Gastrocnemius medialis (tissue), 4 donors: ENCODE measurements at regions not wholly inside any gene's neighbourhood (a gene's known extent, or its start where the extent isn't known, plus 50 kb on each side); places are given as distances from the start of the nearest gene placed in this dataset.

Source experiments
- ATAC-seq, 2 donors: fragments of 150-250 bp; one replicate each; pipeline ENCODE4 v1.9.1; 2016
- DNase-seq, 2 donors: peaks; one replicate each; pipeline ENCODE4 v3.0.0-alpha.2; 2019
- H3K27ac ChIP-seq, 4 donors: fragments of 200-600 bp; sonication (generic); 1 replicate in 1 of 4; 2 replicates in 3 of 4; pipeline ENCODE4 v1.5.1; 2016 to 2018; ENCODE audit warnings: mild to moderate bottlenecking in 2 of 4, moderate library complexity in 1 of 4
- H3K27me3 ChIP-seq, 3 donors: fragments of 200-600 bp; sonication (generic) in 2 of 3; 1 replicate in 1 of 3; 2 replicates in 2 of 3; pipeline versions ENCODE4 v1.5.1 to v1.6.0; 2016 to 2019; ENCODE audit warnings: mild to moderate bottlenecking in 1 of 3, moderate library complexity in 1 of 3
- H3K36me3 ChIP-seq, 2 donors: fragments of 200-600 bp; sonication (generic) in 1 of 2; one replicate each; pipeline ENCODE4 v1.5.1; 2017 to 2018
- H3K4me1 ChIP-seq, 2 donors: fragments of 200-600 bp; sonication (generic) in 1 of 2; one replicate each; pipeline ENCODE4 v1.5.1; 2016 to 2017; ENCODE audit warnings: mild to moderate bottlenecking in 2 of 2
- H3K4me3 ChIP-seq, 4 donors: fragments of 200-600 bp; sonication (generic) in 3 of 4; 1 replicate in 1 of 4; 2 replicates in 3 of 4; pipeline ENCODE4 v1.5.1; 2016 to 2019; ENCODE audit warnings: mild to moderate bottlenecking in 2 of 4
- H3K9me3 ChIP-seq, 3 donors: fragments of 200-600 bp; sonication (generic) in 2 of 3; 1 replicate in 1 of 3; 2 replicates in 2 of 3; pipeline ENCODE4 v1.5.1; 2016 to 2019
- CTCF ChIP-seq, 5 experiments: fragments of 450-650 bp in 3 of 5; fragments of 200-600 bp in 2 of 5; sonication (generic) in 2 of 5; IDR thresholded peaks in 4 of 5; conservative IDR thresholded peaks in 1 of 5; 1 replicate in 4 of 5; 2 replicates in 1 of 5; pipeline ENCODE4 v1.5.1; 2016 to 2019; ENCODE audit warnings: antibody characterized with exemption in 5 of 5, mild to moderate bottlenecking in 3 of 5, moderate library complexity in 3 of 5
- POLR2A ChIP-seq, 2 donors: fragments of 450-650 bp; IDR thresholded peaks; one replicate each; pipeline ENCODE4 v1.6.1; 2017; ENCODE audit warnings: antibody characterized with exemption in 2 of 2, mild to moderate bottlenecking in 2 of 2, moderate library complexity in 2 of 2
- in situ Hi-C, 4 donors: fragments of 200-750 bp; cut with MboI; loops; one replicate each; pipeline versions ENCODE4 v1.15.0 to v1.8.0; 2017; ENCODE audit warnings: low sequenced_read_pairs in 4 of 4
- intact Hi-C: fragments of 100-400 bp; cut with DNase I; formaldehyde crosslinking; loops from one replicate; pipeline ENCODE4 v1.15.1; 2023; ENCODE audit warnings: low total_unique reads

GRCh38 chr11:114779189-114779588 lies 100.9 kb downstream of the NXPE2 start:
- Histone ChIP-seq H3K27me3 (no peaks in the 10 kb centered on the region), H3K36me3 (no peaks in the 10 kb centered on the region), H3K9me3 (no peaks in the 10 kb centered on the region), H3K4me3 (no peak overlapping the region), H3K4me1 (peaks cover 0 to 11% of the 10 kb centered on the region in 2 donors), H3K27ac (no peak overlapping the region)
- intact Hi-C loops = loop anchor here (10.0 kb wide), 1 partner anchor 176 kb away; no protein-coding TSS in a partner anchor
- in situ Hi-C loops = loop anchor here in 1 of 4 donors (10.0 kb wide), 1 partner anchor 176 kb away; no protein-coding TSS in a partner anchor
- ATAC-seq (no peak), DNase-seq (no peak)
- TF ChIP-seq POLR2A (IDR thresholded peaks at IDR 0.05) (no peak), CTCF (IDR thresholded peaks at IDR 0.05 in 4 of 5, conservative IDR thresholded peaks at IDR 0.05 in 1 of 5) (no peak)

GRCh38 chr11:114782650-114783310 lies 104.5 kb downstream of the NXPE2 start:
- H3K27me3 ChIP-seq = no peaks in the 10 kb centered on the region
- TF ChIP-seq POLR2A (IDR thresholded peaks at IDR 0.05) = no peak
- no peak for TF ChIP-seq CTCF (IDR thresholded peaks at IDR 0.05 in 4 of 5, conservative IDR thresholded peaks at IDR 0.05 in 1 of 5)

GRCh38 chr11:114783805-114784204 lies 105.5 kb downstream of the NXPE2 start:
- intact Hi-C loops = no loop called here

More at GRCh38 chr11:114782650-114783310, 104.5 kb downstream of the NXPE2 start:
- in situ Hi-C loops = no loop called here
- intact Hi-C loops = no loop called here
- DNase-seq (no peak), ATAC-seq (no peak)
- H3K27ac ChIP-seq = no peak overlapping the region
- H3K4me1 ChIP-seq = peaks cover 0 to 7% of the 10 kb centered on the region in 2 donors
- no peaks in the 10 kb centered on the region for H3K36me3 ChIP-seq
- no peak overlapping the region for H3K4me3 ChIP-seq
- H3K9me3 ChIP-seq = no peaks in the 10 kb centered on the region

GRCh38 chr11:114784216-114784615 lies 105.9 kb downstream of the NXPE2 start:
- TF ChIP-seq POLR2A (IDR thresholded peaks at IDR 0.05) = no peak
- Histone ChIP-seq H3K4me1 (peaks cover 0 to 7% of the 10 kb centered on the region in 2 donors), H3K36me3 (no peaks in the 10 kb centered on the region), H3K27ac (no peak overlapping the region), H3K27me3 (no peaks in the 10 kb centered on the region), H3K9me3 (no peaks in the 10 kb centered on the region), H3K4me3 (no peak overlapping the region)
- in situ Hi-C loops = no loop called here
- intact Hi-C loops = no loop called here
- no peak for DNase-seq
- ATAC-seq = no peak

More at GRCh38 chr11:114783805-114784204, 105.5 kb downstream of the NXPE2 start:
- Histone ChIP-seq H3K9me3 (no peaks in the 10 kb centered on the region), H3K4me1 (peaks cover 0 to 7% of the 10 kb centered on the region in 2 donors), H3K27me3 (no peaks in the 10 kb centered on the region), H3K36me3 (no peaks in the 10 kb centered on the region), H3K4me3 (no peak overlapping the region), H3K27ac (no peak overlapping the region)
- DNase-seq (no peak), ATAC-seq (no peak)
- TF ChIP-seq CTCF (IDR thresholded peaks at IDR 0.05 in 4 of 5, conservative IDR thresholded peaks at IDR 0.05 in 1 of 5) (no peak), POLR2A (IDR thresholded peaks at IDR 0.05) (no peak)
- in situ Hi-C loops = no loop called here

GRCh38 chr11:114784891-114785290 lies 106.6 kb downstream of the NXPE2 start:
- intact Hi-C loops (no loop called here), in situ Hi-C loops (no loop called here)
- H3K27ac ChIP-seq = no peak overlapping the region
- H3K27me3 ChIP-seq = no peaks in the 10 kb centered on the region
- H3K36me3 ChIP-seq = no peaks in the 10 kb centered on the region
- peaks cover 0 to 7% of the 10 kb centered on the region in 2 donors for H3K4me1 ChIP-seq
- DNase-seq (no peak), ATAC-seq (no peak)
- no peaks in the 10 kb centered on the region for H3K9me3 ChIP-seq
- H3K4me3 ChIP-seq = no peak overlapping the region
- no peak for TF ChIP-seq POLR2A (IDR thresholded peaks at IDR 0.05)
- no peak for TF ChIP-seq CTCF (IDR thresholded peaks at IDR 0.05 in 4 of 5, conservative IDR thresholded peaks at IDR 0.05 in 1 of 5)
